HEK293T (cell line): ENCODE measurements at regions not wholly inside any gene's neighbourhood (a gene's known extent, or its start where the extent isn't known, plus 50 kb on each side); places are given as distances from the start of the nearest gene placed in this dataset.
"Not testable (repeated sequence)": the region's sequence is repeated elsewhere in the genome, so short reads cannot be mapped to it uniquely, and the experiment has no call there.

Experiments
- CTCF ChIA-PET: fragments of 350-600 bp; formaldehyde crosslinking; extraction: SDS; loops from one replicate; lab custom pipeline; 2021; ENCODE audit warnings: antibody characterized with exemption, inconsistent platforms; lab: Yijun Ruan, JAX
- POLR2A ChIA-PET: fragments of 350-600 bp; formaldehyde crosslinking; extraction: SDS; loops from one replicate; lab custom pipeline; 2020; ENCODE audit warnings: antibody characterized with exemption, inconsistent platforms; lab: Yijun Ruan, JAX
- DNase-seq: peaks from one replicate; pipeline ENCODE4 v3.0.0; 2012; ENCODE audit warnings: mixed read lengths; ENCODE audit errors: extremely low spot score
- ARNT ChIP-seq: fragments of 450-650 bp; IDR thresholded peaks from 2 replicates; pipeline ENCODE4 v1.6.1; 2017; ENCODE audit warnings: mild to moderate bottlenecking
- BHLHE40 ChIP-seq: fragments of 450-650 bp; IDR thresholded peaks from 2 replicates; pipeline ENCODE4 v1.6.1; 2016; ENCODE audit warnings: mild to moderate bottlenecking, moderate library complexity, borderline replicate concordance
- CTBP1 ChIP-seq: fragments of 450-650 bp; IDR thresholded peaks from 2 replicates; pipeline ENCODE4 v1.6.1; 2016; ENCODE audit warnings: borderline replicate concordance
- ELF4 ChIP-seq: fragments of 450-650 bp; IDR thresholded peaks from 2 replicates; pipeline ENCODE4 v1.6.1; 2017; ENCODE audit warnings: antibody characterized with exemption
- FOXA1 ChIP-seq: fragments of 450-650 bp; IDR thresholded peaks from 2 replicates; pipeline ENCODE4 v1.6.1; 2016; ENCODE audit warnings: mild to moderate bottlenecking
- FOXK2 ChIP-seq: fragments of 450-650 bp; IDR thresholded peaks from 2 replicates; pipeline ENCODE4 v1.6.1; 2016; ENCODE audit warnings: mild to moderate bottlenecking
- FOXM1 ChIP-seq: fragments of 450-650 bp; IDR thresholded peaks from 2 replicates; pipeline ENCODE4 v1.6.1; 2017; ENCODE audit warnings: mild to moderate bottlenecking, borderline replicate concordance
- HDGF ChIP-seq: fragments of 450-650 bp; IDR thresholded peaks from 2 replicates; pipeline ENCODE4 v1.6.1; 2017; ENCODE audit warnings: antibody characterized with exemption, borderline replicate concordance
- L3MBTL2 ChIP-seq: fragments of 450-650 bp; conservative IDR thresholded peaks from 2 replicates; pipeline ENCODE4 v1.6.1; 2016; ENCODE audit warnings: mild to moderate bottlenecking
- LEF1 ChIP-seq: fragments of 450-650 bp; IDR thresholded peaks from 2 replicates; pipeline ENCODE4 v1.6.1; 2017; ENCODE audit warnings: mild to moderate bottlenecking, borderline replicate concordance
- NFRKB ChIP-seq: fragments of 450-650 bp; IDR thresholded peaks from 2 replicates; pipeline ENCODE4 v1.6.1; 2016; ENCODE audit warnings: mild to moderate bottlenecking, moderate library complexity
- SP1 ChIP-seq: fragments of 450-650 bp; IDR thresholded peaks from 2 replicates; pipeline ENCODE4 v1.6.1; 2017
- SUZ12 ChIP-seq: fragments of 450-650 bp; IDR thresholded peaks from 2 replicates; pipeline ENCODE4 v1.6.1; 2016; ENCODE audit warnings: mild to moderate bottlenecking
- TARDBP ChIP-seq: fragments of 450-650 bp; IDR thresholded peaks from 2 replicates; pipeline ENCODE4 v1.6.1; 2016
- ZNF384 ChIP-seq: fragments of 450-650 bp; IDR thresholded peaks from 2 replicates; pipeline ENCODE4 v1.6.1; 2016
- TF ChIP-seq, protein P1 (sequence below): fragments of 450-650 bp; IDR thresholded peaks from 2 replicates; pipeline ENCODE4 v1.6.1; 2016

GRCh38 chr1:79497193-79497773 lies 490.8 kb upstream of the ADGRL4 start:
- peak; percentile 58 for DNase-seq
- POLR2A ChIA-PET = no interaction called here
- no peak for TF ChIP-seq BHLHE40
- CTCF ChIA-PET = interaction anchor here (0.6 kb wide), 1 partner anchor 713 kb away, joined by 3 read pairs; no protein-coding TSS in a partner anchor

GRCh38 chr1:79496129-79496528 lies 489.6 kb upstream of the ADGRL4 start:
- TF ChIP-seq LEF1 (no peak), ELF4 (no peak), L3MBTL2 (no peak), NFRKB (no peak), FOXK2 (no peak), ARNT (no peak), BHLHE40 (no peak), TARDBP (no peak)
- TF ChIP-seq, protein P1, sequence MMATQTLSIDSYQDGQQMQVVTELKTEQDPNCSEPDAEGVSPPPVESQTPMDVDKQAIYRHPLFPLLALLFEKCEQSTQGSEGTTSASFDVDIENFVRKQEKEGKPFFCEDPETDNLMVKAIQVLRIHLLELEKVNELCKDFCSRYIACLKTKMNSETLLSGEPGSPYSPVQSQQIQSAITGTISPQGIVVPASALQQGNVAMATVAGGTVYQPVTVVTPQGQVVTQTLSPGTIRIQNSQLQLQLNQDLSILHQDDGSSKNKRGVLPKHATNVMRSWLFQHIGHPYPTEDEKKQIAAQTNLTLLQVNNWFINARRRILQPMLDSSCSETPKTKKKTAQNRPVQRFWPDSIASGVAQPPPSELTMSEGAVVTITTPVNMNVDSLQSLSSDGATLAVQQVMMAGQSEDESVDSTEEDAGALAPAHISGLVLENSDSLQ = no peak
- ChIA-PET POLR2A (no interaction called here), CTCF (no interaction called here)
- no peak for DNase-seq

DNA sequence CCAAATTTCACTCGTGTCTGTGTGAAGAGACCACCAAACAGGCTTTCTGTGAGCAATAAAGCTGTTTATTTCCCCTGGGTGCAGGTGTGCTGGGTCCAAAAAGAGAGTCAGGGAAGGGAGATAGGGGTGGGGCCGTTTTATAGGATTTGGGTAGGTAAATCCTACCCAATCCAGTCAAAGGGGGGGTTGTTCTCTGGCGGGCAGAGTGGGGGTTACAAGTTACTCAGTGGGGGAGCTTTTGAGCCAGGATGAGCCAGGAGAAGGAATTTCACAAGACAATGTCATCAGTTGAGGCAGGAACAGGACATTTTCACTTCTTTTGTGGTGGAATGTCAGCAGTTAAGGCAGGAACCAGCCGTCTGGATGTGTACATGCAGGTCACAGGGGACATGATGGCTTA lies 487.2 kb upstream of the ADGRL4 start:
- DNase-seq, POLR2A ChIA-PET, CTCF ChIA-PET: not testable (repeated sequence)

- CTCF ChIA-PET, DNase-seq, POLR2A ChIA-PET: not testable (repeated sequence)
Measured at GRCh38 chr1:79488572-79489121, 482.1 kb upstream of the ADGRL4 start.

GRCh38 chr1:79478728-79479373 lies 472.3 kb upstream of the ADGRL4 start:
- CTCF ChIA-PET = no interaction called here
- DNase-seq = no peak
- TF ChIP-seq FOXK2 (no peak), NFRKB (no peak), SUZ12 (no peak), HDGF (no peak), ELF4 (no peak), TARDBP (no peak), CTBP1 (no peak), FOXM1 (no peak), L3MBTL2 (no peak), ZNF384 (no peak), SP1 (no peak), ARNT (no peak)
- TF ChIP-seq, protein P1 = no peak
- POLR2A ChIA-PET = no interaction called here

GRCh38 chr1:79478160-79478559 lies 471.6 kb upstream of the ADGRL4 start:
- ChIA-PET CTCF (no interaction called here), POLR2A (no interaction called here)
- TF ChIP-seq FOXK2 (no peak), HDGF (no peak), L3MBTL2 (no peak), NFRKB (no peak)
- no peak for DNase-seq

- CTCF ChIA-PET = no interaction called here
Measured at GRCh38 chr1:79472067-79472656, 465.6 kb upstream of the ADGRL4 start.

More at GRCh38 chr1:79472067-79472656, 465.6 kb upstream of the ADGRL4 start:
- TF ChIP-seq NFRKB (no peak), FOXM1 (no peak), FOXA1 (no peak), L3MBTL2 (no peak), ELF4 (no peak), BHLHE40 (no peak), FOXK2 (no peak), SUZ12 (no peak), ZNF384 (no peak), LEF1 (no peak), TARDBP (no peak), HDGF (no peak), SP1 (no peak), ARNT (no peak)
- TF ChIP-seq, protein P1 = no peak
- no peak for DNase-seq
- POLR2A ChIA-PET = no interaction called here
